DMS153 (cell line): ENCODE measurements at regions not wholly inside any gene's neighbourhood (a gene's known extent, or its start where the extent isn't known, plus 50 kb on each side); places are given as distances from the start of the nearest gene placed in this dataset.
A peak's percentile ranks its signal among the peaks of the same experiment; 100 is the strongest.
"Not testable (repeated sequence)": the region's sequence is repeated elsewhere in the genome, so short reads cannot be mapped to it uniquely, and the experiment has no call there.

ENCODE experiments used
- DNase-seq: peaks from one replicate; lab custom pipeline; 2025; lab: John Stamatoyannopoulos, UW

GRCh38 chr7:49611951-49612350 is 161.5 kb upstream of the VWC2 start:
- no peak for DNase-seq

GRCh38 chr7:49613759-49614158 is 159.7 kb upstream of the VWC2 start:
- no peak for DNase-seq

- DNase-seq: not testable (repeated sequence)
Measured at GRCh38 chr7:49614974-49615373, 158.5 kb upstream of the VWC2 start.

GRCh38 chr7:49618028-49618427 is 155.4 kb upstream of the VWC2 start:
- DNase-seq: no peak

GRCh38 chr7:49623943-49624342 is 149.5 kb upstream of the VWC2 start:
- DNase-seq: no peak

- DNase-seq: no peak
Measured at GRCh38 chr7:49624611-49625010, 148.8 kb upstream of the VWC2 start.

- DNase-seq: no peak
Measured at GRCh38 chr7:49630513-49630912, 142.9 kb upstream of the VWC2 start.

- DNase-seq: no peak
Measured at GRCh38 chr7:49631071-49631815, 142.2 kb upstream of the VWC2 start.

GRCh38 chr7:49631960-49632359 is 141.5 kb upstream of the VWC2 start:
- no peak for DNase-seq

- DNase-seq: no peak
Measured at GRCh38 chr7:49635800-49636199, 137.6 kb upstream of the VWC2 start.

- DNase-seq: no peak
Measured at GRCh38 chr7:49636400-49636799, 137.0 kb upstream of the VWC2 start.

- no peak for DNase-seq
Measured at GRCh38 chr7:49638166-49638565, 135.3 kb upstream of the VWC2 start.

- no peak for DNase-seq
Measured at GRCh38 chr7:49639068-49639593, 134.3 kb upstream of the VWC2 start.

- no peak for DNase-seq
Measured at GRCh38 chr7:49639808-49640207, 133.6 kb upstream of the VWC2 start.

- DNase-seq: no peak
Measured at GRCh38 chr7:49643321-49643720, 130.1 kb upstream of the VWC2 start.

GRCh38 chr7:49643736-49644135 is 129.7 kb upstream of the VWC2 start:
- no peak for DNase-seq

GRCh38 chr7:49644396-49645166 is 128.9 kb upstream of the VWC2 start:
- DNase-seq: no peak

- no peak for DNase-seq
Measured at GRCh38 chr7:49645296-49645695, 128.1 kb upstream of the VWC2 start.

- peak; percentile 75 for DNase-seq
Measured at GRCh38 chr7:49660170-49660783, 113.2 kb upstream of the VWC2 start.

GRCh38 chr7:49660976-49661375 is 112.5 kb upstream of the VWC2 start:
- DNase-seq: no peak

GRCh38 chr7:49665963-49666362 is 107.5 kb upstream of the VWC2 start:
- not testable (repeated sequence) for DNase-seq

- DNase-seq: no peak
Measured at GRCh38 chr7:49666764-49667163, 106.7 kb upstream of the VWC2 start.

GRCh38 chr7:49669285-49669684 is 104.2 kb upstream of the VWC2 start:
- DNase-seq: no peak
